ENCODE measurements at regions not wholly inside any gene's neighbourhood (a gene's known extent, or its start where the extent isn't known, plus 50 kb on each side); places are given as distances from the start of the nearest gene placed in this dataset.

DNA sequence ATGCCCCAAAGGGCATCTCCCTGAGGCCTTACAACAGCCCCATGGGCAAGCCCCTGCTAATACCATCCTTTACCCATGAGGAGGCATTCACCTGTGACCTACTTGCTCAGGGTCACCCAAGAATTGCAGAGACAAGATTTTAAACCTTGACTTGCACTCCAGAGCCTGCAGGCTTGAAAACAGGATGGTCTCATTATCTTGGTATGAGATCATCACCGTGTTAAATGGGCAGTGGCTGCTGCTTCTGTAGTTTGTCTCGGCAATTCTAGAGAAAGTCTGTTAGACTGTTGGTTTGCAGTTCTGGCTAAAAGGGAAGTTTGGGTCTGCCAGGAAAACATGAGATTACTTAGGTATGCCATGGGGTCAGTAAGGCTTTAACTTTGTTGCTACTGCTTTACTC lies 698.9 kb downstream of the GALR1 start:
- TF ChIP-seq, protein P1, sequence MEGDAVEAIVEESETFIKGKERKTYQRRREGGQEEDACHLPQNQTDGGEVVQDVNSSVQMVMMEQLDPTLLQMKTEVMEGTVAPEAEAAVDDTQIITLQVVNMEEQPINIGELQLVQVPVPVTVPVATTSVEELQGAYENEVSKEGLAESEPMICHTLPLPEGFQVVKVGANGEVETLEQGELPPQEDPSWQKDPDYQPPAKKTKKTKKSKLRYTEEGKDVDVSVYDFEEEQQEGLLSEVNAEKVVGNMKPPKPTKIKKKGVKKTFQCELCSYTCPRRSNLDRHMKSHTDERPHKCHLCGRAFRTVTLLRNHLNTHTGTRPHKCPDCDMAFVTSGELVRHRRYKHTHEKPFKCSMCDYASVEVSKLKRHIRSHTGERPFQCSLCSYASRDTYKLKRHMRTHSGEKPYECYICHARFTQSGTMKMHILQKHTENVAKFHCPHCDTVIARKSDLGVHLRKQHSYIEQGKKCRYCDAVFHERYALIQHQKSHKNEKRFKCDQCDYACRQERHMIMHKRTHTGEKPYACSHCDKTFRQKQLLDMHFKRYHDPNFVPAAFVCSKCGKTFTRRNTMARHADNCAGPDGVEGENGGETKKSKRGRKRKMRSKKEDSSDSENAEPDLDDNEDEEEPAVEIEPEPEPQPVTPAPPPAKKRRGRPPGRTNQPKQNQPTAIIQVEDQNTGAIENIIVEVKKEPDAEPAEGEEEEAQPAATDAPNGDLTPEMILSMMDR (IDR thresholded peaks at IDR 0.05; ENCODE audit: insufficient read depth, low read length, poor library complexity, severe bottlenecking) = no peak
- H3K36me3 ChIP-seq (ENCODE audit: control insufficient read depth, insufficient read depth, low read length) = no peaks in the 10 kb centered on the region
- no peaks in the 10 kb centered on the region for H3K27me3 ChIP-seq (ENCODE audit: control insufficient read depth, insufficient read depth, low read length)
- no peak for DNase-seq (ENCODE audit: low read depth)
- no peak overlapping the region for H3K4me3 ChIP-seq (ENCODE audit: low read depth, low read length)

GRCh38 chr18:77949355-77949973 lies 699.8 kb downstream of the GALR1 start:
- no peak for DNase-seq (ENCODE audit: low read depth)
- Histone ChIP-seq H3K27me3 (ENCODE audit: control insufficient read depth, insufficient read depth, low read length) (no peaks in the 10 kb centered on the region), H3K4me3 (ENCODE audit: low read depth, low read length) (no peak overlapping the region), H3K36me3 (ENCODE audit: control insufficient read depth, insufficient read depth, low read length) (no peaks in the 10 kb centered on the region)
- TF ChIP-seq, protein P1 (IDR thresholded peaks at IDR 0.05; ENCODE audit: insufficient read depth, low read length, poor library complexity, severe bottlenecking) = no peak

- DNase-seq (ENCODE audit: low read depth) = no peak
- no peaks in the 10 kb centered on the region for H3K36me3 ChIP-seq (ENCODE audit: control insufficient read depth, insufficient read depth, low read length)
- H3K27me3 ChIP-seq (ENCODE audit: control insufficient read depth, insufficient read depth, low read length) = no peaks in the 10 kb centered on the region
- no peak overlapping the region for H3K4me3 ChIP-seq (ENCODE audit: low read depth, low read length)
- TF ChIP-seq, protein P1 (IDR thresholded peaks at IDR 0.05; ENCODE audit: insufficient read depth, low read length, poor library complexity, severe bottlenecking) = no peak
These were observed 709.6 kb downstream of the GALR1 start for GRCh38 chr18:77959248-77959647.

DNA sequence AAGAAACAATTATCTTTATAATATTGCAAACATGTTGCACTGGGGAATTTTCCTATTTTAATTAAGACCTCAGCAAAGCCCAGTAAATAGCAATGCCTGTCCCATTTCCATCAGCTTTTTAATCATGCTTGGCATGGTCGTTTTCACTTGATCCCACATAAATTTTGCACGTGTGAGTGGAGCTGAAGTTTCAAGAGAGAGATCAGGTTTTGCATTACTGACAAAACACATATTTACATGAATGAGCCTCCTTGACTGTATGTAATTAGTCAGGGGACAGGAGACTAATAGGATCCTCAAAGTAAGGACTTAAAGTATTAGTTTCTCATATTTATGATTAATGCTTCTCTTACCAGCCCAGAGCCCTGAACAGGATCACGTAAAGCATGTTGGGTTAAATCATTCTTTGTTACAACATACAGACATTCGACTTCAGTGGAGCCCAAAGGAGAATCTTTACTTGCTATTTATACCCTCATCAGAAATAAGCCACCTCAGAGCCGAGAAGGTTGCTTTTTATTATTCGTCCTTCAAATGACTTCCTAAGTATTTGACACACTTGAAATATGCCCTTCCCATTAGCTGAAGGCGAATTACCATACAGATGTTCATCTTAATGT lies 711.3 kb downstream of the GALR1 start:
- Histone ChIP-seq H3K36me3 (ENCODE audit: control insufficient read depth, insufficient read depth, low read length) (no peaks in the 10 kb centered on the region), H3K27me3 (ENCODE audit: control insufficient read depth, insufficient read depth, low read length) (no peaks in the 10 kb centered on the region), H3K4me3 (ENCODE audit: low read depth, low read length) (no peak overlapping the region)
- TF ChIP-seq, protein P1 (IDR thresholded peaks at IDR 0.05; ENCODE audit: insufficient read depth, low read length, poor library complexity, severe bottlenecking) = no peak
- no peak for DNase-seq (ENCODE audit: low read depth)

DNA sequence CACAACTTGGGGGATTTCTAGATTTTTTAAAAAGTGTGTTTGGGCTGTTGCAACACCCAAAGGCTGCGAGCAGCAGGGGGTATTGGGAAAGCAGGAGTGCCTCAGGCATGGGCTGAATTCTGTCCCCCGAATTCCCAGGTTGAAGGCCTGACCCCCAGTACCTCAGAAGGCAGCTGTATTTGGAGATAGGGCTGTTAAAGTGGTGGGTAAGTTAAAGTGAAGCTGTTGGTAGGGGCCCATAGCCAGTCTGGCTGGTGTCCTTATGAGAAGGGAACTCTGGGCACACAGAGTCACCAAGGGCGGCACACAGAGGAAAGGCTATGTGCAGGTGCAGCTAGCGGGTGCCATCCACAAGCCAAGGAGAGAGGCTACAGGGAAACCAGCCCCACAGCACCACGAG lies 717.4 kb downstream of the GALR1 start:
- TF ChIP-seq, protein P1 (IDR thresholded peaks at IDR 0.05; ENCODE audit: insufficient read depth, low read length, poor library complexity, severe bottlenecking) = no peak
- no peak for DNase-seq (ENCODE audit: low read depth)
- no peaks in the 10 kb centered on the region for H3K27me3 ChIP-seq (ENCODE audit: control insufficient read depth, insufficient read depth, low read length)
- H3K36me3 ChIP-seq (ENCODE audit: control insufficient read depth, insufficient read depth, low read length) = no peaks in the 10 kb centered on the region
- no peak overlapping the region for H3K4me3 ChIP-seq (ENCODE audit: low read depth, low read length)

DNA sequence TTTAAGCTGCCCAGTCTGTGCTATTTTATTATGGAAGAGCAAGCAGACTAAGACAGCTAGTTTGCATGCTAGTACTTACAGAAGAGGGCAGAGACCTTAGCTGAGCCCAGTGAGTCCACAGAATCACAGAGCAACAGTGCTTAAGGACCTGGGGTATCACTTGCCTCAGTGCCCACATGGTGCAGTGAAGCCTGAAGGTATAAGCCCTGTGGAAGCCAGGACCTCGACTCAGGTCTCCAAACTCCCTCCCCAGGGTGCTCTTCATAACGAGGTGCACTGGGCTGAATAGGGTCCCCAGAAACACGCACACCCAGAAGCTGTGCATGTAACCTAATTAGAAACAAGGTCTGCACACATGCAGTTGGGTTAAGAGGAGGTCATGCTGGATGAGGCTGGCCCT lies 718.1 kb downstream of the GALR1 start:
- TF ChIP-seq, protein P1 (IDR thresholded peaks at IDR 0.05; ENCODE audit: insufficient read depth, low read length, poor library complexity, severe bottlenecking) = no peak
- DNase-seq (ENCODE audit: low read depth) = no peak
- Histone ChIP-seq H3K4me3 (ENCODE audit: low read depth, low read length) (no peak overlapping the region), H3K36me3 (ENCODE audit: control insufficient read depth, insufficient read depth, low read length) (no peaks in the 10 kb centered on the region), H3K27me3 (ENCODE audit: control insufficient read depth, insufficient read depth, low read length) (no peaks in the 10 kb centered on the region)
